Stimulated activated CD4-positive, alpha-beta T cell treated with anti-CD3 and anti-CD28 coated beads, Interleukin-1b, Interleukin-23, amount 100 ng/mL, for 1 hour (primary cell): ENCODE measurements at regions not wholly inside any gene's neighbourhood (a gene's known extent, or its start where the extent isn't known, plus 50 kb on each side); places are given as distances from the start of the nearest gene placed in this dataset.

Source experiments
- DNase-seq, 2 donors: peaks; one replicate each; pipeline ENCODE4 v3.0.0-alpha.2; 2020; ENCODE audit warnings: low read depth in 2 of 2

DNA sequence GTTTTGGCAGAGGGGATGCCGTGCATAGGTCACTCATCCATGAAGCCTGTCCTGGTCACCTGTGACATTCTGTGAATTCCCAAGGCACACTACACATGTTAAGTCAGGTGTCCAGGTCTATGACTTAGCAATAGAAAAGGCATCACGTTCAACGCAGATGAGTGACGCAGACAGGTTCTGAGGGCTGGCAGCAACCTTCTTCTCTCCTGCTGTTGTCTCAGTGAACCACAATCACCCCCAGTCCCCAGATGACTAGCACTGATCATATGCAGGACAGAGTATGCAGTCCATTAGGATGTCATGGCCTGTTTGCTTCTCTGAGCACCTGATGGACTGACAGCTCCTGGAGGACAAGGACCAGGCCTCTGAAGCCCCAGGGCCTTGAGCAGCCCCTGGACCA is 157.8 kb upstream of the KAZN start:
- DNase-seq, result no peak

DNA sequence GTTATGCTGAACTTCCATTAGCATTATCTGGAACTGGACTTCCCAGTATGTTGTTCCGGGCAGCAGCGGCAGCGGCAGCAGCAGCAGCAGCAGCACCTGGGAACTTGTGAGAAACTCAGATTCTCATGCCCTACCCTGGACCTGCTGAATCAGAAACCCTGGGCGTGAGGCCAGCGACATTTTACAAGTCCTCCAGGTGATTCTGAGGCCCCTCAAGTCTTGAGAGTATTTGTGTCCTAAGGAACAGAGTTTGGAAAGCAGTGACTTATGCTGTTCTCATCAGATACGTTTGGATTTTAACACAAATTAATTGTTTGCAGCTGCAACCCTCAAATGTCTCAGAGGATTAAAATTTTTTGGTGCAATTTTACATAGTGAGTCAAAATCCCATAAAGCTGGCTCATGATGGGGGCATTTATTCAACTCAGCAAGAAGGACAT is 157.2 kb upstream of the KAZN start:
- DNase-seq, result no peak

DNA sequence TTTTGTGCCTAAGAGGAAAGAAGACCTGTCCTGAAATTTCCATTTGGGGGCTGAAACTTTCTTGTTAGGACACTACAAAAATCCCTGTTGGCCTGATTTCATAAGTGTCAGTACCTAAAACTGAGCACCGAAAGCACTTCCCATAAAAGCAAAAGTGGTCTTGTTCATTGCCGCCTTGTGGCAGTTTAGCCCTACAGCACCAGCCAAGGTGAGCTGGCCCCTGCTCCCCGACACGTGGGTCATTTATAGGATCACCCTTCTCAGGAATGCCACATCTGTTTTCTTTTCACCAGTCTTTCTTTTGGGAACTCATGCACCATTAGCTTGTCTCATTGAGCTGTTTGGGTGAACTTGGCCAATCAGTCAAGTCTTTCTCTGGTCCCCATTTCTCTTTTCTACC is 155.8 kb upstream of the KAZN start:
- DNase-seq, result no peak

DNA sequence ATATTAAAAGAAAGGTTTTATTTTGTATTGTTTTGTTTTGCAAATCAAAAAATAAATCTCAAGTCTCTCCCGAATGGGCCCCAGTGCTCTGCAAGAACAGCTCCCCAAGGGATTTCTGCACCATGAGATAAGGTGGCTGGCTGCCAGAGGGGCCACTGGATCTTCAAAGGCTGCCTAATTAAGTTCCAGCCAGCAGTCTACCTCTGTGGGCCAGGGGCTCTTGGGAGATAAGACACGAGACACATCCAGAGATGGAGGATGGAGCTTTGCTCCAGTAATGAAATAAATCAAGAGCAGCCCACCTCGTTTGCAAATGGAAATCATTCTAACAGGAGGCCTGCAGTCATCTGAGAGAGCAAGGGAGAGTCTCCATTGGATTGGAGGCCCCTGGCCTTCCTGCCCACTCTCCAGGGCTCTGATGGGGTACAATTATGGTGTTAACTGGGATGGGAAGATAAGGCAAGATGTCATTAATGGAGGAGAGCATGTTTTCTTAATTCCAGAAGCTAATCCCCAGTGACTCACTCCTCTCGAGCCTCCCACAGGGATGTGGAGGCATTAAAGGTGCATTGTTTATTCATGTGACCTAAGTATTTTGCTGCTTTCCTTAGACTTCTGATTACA is 155.2 kb upstream of the KAZN start:
- DNase-seq, result no peak

DNA sequence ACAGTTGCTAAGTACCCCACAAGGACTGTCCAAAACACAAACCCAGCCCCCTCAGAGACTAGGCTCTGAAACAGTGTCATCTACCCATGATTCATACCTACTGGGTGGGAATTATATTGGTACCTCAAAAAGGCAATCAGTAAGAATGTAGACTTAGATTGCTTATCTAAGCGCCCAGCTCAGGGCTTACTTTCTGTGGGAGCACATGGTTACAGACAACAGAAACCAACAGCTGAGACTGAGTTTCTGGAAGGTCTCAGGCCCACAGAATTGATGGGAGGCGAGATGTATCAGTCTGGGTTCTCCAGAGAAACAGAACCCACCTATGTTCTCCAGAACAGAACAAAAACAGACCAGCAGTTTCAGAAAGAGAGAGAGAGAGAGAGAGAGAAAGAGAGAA is 147.3 kb upstream of the KAZN start:
- no peak for DNase-seq

DNA sequence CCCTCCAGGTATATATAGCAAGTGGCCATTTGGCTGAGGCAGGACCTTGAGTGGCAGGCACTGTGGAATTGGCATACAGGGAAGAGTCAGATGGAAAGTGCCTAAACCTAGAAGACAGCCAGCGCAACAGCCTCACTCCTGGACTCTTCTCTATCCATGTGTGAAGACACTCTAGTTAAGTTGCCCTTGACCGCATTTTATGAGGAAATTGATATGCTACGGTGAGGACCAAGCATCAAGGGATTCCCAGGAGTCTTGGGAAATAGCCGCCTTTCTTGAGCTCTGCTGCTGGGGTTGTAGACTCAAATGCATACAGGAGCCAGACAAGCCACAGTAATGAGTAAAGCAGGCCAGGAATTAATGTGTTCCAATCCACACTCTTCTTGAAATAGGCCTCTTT is 145.9 kb upstream of the KAZN start:
- DNase-seq, result no peak

DNA sequence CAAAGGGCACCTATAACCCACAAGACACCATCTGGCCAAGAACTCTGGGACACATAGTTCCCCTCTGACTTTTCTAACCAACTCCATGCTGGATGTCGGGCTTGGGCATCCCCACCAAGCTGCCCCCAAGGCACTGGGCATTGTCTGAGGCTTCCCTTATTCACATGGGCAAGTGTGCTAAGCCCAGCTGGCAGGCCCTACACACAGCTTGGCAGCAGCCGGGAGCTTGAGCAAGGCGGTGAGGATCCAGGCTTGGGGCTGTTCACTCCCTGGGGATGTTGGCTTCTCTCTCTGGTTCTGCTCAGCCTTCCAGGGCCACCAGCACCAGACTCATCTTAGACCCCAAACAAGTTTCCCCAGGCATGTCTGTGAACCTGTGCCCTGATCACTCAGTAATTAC is 138.3 kb upstream of the KAZN start:
- DNase-seq, result no peak

DNA sequence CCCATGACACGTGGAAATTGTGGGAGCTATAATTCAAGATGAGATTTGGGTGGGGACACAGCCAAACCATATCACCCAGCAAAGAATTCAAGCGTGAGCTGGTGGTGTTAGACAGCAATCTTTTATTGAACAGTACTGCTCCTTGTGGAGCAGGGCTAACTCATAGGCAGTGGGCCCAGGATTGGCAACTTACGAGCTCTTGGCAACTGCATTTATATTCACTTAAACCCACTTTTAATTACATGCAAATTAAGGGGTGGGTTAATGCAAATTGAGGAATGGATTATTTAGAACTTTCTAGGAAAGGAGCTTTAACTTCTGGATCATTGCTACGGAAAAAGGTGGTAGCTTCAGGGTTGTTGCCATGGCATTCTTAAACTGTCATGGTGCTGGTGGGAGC is 135.6 kb upstream of the KAZN start:
- no peak for DNase-seq

DNA sequence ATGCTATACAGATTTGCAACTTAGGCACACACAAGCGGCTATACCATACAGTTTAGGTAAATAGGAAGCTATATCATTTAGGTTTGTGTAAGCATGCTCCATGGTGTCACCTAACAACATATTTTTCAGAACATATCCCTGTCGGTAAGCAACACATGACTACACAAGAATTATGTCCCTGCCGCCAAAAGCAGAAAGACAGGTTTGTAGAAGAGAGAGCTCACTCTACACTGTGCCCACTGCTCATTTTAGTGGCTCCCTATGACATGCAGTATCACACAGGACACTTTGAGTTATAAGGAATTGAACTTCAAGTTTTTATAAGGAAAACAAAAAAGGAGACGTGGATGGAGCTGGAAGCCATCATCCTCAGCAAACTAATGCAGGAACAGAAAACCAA is 132.5 kb upstream of the KAZN start:
- DNase-seq, result no peak

DNA sequence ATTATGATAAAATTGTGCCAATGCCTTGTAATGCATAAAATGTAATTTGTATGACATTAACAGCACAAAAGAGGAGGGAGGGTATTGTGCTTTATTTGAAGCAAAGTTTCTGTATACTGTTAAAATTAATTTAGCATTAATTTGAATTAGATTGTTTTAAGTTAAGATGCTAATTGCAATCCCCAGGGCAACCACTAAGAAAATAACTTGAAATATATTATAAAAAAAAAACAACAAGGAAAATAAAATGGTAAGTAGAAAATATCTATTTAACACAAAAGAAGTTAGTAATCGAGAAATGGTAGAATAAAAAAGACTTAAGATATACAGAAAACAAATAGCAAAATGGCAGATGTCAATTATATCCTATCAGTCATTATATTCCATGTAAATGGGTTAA is 131.4 kb upstream of the KAZN start:
- no peak for DNase-seq

DNA sequence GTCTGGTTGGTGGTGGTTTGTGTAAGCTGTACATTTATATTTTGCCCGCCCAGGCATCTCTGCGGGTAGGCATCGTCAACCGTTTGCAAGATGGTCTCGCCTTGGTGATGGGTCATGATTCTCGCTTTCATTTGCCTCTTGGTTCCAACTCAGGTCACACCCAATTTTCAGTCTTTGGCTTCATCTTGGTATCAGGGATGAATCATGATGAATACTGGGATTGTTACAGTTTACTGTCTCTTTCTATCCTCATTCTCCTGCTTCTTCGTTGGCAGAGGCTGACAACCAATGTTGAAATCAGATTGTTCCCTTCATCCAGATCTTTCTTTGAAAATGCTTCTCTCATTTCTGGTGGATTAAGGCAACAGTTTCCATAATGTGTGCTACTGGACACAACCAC is 129.7 kb upstream of the KAZN start:
- no peak for DNase-seq

DNA sequence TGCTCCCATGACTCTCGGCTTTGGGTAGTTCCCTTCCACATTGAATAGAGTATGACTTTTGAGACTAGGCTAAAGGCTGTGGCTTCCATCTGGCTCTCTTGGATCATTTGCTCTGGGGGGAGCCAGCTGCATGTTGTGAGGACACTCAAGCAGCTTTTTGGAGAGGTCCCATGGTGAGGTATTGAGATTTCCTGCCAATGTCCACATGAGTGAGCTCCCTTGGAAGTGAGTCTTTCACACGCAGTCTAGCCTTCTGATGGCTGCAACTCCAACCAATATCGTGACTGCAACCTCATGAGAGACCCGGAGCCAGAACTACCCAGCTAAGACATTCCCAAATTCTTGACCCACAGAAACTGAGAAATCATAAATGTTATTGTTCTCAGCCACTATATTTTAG is 127.7 kb upstream of the KAZN start:
- no peak for DNase-seq

DNA sequence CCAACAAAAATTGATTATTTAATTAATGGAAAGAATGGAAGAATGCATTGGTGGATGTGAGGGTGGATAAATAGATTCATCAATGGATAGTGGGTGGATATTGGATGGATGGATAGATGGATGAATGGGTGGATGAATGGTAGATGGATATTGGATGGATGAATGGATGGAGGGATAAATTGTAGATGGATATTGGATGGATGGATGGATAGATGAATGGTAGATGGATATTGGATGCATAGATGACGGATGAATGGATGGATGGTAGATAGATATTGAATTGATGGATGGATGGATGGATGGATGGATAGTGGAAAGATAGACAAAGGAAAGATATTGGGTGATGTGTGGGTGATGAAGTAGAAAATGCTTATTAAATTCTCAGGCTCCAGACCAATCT is 123.6 kb upstream of the KAZN start:
- no peak for DNase-seq

DNA sequence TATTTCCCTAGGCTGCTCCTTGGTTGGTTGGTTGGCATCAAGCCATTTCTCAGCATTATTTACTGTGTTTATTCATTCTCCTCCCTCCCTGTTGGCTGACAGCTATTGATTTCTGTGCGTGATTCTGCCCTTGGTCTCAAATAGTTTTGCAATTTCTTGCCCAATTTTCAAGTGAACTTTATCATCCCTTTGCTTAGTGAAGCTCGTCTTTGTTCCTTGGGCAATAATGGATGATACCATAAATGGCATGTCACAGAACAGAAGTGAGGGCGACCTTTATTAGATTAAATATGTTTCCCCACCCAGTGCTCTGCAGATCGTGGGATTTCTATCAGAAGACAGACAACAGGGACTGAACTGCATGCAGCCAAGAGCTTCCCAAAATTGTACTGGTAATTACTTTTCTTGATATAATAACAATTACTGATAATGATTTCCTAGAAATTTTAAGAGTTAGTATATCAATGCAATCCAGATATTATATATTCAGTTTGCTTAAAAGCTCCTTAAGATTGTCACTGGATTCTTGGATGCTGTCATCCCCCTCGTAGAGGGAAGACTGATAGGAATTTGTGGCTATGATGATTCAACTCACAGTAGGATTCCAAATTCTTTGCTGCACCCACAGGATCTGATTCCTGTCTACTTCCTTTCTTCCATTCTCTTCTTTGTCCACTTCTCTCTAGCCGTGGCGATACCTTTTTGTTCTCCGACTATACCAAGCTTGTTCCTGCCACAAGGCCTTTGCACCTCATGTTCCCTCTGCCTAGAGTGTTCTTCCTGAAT is 122.1 kb upstream of the KAZN start:
- DNase-seq, result no peak

DNA sequence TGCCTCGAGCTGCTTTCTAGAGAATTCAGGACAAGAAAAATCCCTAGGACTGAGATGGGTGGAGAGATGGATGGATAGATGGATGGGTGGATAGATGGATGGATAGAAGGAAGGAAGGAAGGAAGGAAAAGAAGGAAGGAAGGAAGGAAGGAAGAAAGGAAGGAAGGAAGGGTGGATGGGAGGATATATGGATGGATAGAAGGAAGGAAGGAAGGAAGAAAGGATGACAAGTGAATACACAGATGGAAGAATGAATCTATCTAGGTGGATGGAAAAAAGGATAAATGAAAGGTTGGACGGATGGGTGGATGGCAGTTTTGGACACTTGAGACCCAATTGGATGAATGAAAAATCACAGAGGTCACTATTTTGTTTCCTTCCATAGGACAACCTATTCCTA is 120.4 kb upstream of the KAZN start:
- DNase-seq, result no peak

DNA sequence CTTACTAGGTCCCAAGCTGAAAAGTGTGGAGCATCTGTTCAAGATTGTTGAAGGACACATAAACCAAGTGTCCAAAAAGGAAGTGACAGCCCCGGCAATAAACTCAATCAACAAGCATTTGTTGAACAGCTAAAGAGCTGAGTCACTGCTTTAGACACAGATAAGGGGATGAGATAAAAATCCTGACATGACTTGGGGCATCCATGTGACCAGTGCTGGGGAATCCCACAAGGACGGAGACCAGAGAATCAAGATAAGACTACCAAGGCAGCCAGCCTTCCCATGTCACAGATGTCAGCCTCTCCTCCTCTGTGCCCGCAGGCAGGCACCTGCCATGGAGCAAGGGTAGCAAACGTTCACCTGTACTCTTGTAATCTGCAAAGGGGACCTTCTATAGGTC is 118.6 kb upstream of the KAZN start:
- no peak for DNase-seq

DNA sequence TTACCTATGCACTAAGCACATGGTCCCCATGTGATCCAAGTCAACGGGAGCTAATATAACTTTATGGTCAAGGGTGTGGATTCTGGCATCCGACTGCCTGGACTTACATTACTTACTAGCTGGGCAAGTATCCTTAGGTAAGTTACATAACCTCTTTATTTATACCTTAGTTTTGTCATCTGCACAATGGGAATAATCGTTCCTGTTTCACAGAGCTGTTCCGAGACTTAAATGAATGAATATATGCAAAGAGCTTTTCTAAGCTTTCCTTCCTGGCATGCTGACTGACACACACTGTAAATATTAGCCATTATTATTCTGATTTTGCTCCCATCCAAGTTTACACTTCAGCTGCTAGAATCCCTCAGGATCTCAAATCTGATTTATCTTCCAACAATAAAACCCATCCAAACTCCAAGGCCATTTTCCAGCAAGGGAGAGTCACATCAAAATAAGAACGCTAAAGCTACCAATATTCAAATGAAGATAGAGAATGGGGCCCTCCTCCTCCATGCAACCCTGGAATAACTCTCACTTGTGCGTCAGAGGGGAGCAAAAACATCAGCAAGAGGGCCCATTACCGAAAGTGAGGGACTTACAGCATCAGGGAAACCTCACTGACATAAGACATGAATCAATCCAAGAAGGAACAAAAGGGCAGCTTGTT is 115.6 kb upstream of the KAZN start:
- no peak for DNase-seq

DNA sequence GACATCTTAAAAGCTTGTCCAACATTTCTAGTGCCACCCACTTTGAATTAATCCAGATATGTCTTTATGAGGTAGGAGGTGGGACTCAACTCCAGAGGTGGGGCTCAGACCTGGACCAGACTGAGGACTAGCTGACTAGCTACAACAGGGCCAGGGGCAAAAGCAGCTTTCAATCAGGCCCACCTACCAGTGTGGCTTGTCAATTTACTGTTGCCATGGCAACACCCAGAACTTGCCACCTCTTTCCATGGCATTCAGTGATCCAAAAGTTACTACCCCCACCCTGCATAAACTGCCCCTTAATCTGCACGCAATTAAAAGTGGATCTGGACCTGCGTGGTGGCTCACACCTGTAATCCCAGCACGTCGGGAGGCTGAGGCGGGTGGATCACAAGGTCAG is 113.2 kb upstream of the KAZN start:
- no peak for DNase-seq

DNA sequence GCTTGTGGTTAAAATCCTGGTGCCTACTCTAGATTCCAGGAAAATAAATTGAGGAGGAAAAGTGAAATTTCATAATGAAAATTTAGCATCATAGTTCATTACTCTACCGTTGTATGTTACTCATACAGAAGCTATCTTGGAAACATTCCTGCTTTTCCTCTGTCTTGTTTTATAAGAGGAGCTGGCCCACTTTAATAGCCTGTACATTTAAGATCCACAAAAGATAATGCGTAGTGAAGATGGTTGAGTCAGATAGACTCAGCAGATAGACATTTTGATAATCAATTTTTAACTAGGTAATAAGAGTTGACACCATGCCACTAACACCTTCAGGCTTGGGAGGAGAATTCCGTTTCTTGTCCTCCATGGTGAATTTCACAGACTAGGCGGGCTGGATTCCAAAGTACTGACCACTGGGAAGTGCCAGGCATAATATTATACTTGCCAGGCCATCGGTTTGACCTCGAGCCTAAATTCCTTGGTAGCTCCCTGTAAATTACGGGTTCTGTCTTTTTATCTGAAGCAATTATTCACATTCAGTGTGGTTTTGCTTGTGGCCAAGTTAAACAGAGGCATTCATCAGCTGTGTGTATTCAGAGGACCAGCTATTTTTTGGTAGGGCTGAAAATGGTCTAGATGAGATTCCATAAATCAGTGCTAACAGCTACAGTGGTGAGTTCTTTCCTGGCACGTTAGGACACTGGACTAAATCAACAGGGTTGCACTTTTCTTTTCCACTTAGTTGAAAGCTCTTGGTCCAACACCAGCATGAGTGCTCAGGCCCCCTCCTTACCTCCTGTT is 111.9 kb upstream of the KAZN start:
- DNase-seq, result no peak

DNA sequence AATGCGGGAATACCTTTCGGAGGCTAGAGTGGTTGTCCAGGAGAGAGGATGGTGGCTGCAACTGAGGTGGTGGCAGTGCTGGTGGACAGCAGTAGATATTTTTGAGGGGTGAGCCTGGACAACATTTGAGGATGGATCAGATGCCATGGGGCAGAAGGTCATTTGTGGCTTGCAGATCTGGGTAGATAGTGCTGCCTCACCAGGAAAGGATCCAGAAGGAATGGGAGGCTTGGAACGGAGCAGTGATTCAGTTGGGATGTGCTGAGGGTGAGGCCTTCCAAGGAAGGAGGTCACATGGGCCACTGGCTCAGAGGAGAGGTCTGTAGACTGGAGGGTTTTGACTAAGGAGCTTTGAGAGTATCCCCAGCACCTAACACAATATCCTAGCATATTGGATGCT is 110.8 kb upstream of the KAZN start:
- DNase-seq, result no peak

DNA sequence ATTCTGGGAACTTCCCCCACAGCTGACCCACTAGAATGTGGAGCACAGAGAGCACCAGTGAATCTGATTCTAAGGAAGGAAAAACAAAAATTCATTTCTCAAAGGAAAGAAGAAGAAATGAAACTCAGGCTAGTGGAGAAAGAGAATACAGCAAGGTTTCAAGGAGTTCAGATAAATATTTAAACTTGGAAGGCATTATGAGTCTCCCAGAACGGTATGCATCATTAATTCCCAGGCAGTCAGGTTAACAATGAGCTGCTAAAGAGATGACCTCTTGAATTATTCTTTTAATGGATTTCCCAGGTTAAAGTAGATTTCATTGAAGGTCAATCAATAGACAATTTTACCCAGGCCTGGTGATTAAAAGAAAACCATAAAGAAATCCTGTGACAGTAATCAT is 103.6 kb upstream of the KAZN start:
- DNase-seq, result no peak

DNA sequence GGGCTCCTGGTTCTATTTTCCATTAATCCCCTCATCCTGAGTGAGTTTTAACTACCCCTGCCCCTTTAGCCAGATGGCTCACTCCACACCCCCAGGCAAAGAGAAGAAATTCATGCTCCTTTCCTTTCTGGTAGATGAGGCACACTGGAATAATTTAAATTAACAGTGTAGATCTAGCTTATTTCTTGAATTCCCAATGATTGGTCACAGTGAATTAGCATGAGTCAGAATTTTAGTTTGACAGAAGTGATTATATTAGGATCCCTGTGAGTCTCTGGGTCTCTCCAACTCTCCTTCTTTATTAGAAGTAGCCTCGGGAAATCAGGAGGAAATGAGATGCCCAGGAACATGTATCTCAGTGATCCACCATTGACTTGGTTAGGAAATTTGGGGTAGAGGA is 103.1 kb upstream of the KAZN start:
- DNase-seq, result no peak
